ENCODE measurements at regions not wholly inside any gene's neighbourhood (a gene's known extent, or its start where the extent isn't known, plus 50 kb on each side); places are given as distances from the start of the nearest gene placed in this dataset.
"Not testable (repeated sequence)": the region's sequence is repeated elsewhere in the genome, so short reads cannot be mapped to it uniquely, and the experiment has no call there.

DNA sequence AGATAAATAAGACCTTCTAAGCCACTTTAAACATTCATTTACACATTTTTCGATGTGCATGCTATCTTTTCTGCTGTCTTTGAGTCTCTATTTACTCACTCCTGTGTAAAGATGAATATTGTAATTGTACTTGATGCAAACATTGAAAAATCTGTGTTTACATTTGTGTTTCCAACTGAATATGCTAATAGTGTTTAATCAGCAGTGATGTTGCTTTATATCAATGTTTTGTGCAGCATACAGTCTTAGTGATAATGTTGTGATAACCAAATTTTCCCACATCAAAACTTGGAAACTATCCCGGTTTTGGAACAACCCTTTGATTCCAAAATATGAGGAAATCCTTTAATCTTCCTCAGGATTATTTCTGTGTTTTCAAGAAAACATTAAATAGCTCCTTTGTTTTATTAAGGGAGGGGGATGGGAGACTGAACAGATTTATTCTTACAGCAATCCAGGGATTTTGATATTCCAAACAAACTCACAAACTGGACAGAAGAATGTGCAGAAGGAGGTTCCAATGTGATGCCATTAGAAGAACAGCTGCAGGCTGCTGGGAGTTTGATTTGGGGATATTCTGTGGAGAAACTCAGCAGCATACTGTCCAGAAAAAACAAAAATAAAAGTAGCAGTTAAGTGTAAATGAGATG lies 248.0 kb downstream of the S1PR1 start:
- DNase-seq (ENCODE audit: extremely low spot score, unreplicated experiment), result no peak
- TF ChIP-seq, protein P1, sequence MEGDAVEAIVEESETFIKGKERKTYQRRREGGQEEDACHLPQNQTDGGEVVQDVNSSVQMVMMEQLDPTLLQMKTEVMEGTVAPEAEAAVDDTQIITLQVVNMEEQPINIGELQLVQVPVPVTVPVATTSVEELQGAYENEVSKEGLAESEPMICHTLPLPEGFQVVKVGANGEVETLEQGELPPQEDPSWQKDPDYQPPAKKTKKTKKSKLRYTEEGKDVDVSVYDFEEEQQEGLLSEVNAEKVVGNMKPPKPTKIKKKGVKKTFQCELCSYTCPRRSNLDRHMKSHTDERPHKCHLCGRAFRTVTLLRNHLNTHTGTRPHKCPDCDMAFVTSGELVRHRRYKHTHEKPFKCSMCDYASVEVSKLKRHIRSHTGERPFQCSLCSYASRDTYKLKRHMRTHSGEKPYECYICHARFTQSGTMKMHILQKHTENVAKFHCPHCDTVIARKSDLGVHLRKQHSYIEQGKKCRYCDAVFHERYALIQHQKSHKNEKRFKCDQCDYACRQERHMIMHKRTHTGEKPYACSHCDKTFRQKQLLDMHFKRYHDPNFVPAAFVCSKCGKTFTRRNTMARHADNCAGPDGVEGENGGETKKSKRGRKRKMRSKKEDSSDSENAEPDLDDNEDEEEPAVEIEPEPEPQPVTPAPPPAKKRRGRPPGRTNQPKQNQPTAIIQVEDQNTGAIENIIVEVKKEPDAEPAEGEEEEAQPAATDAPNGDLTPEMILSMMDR (conservative IDR thresholded peaks at IDR 0.05), result no peak
- Mint-ChIP-seq H3K4me3 (no peak overlapping the region), H3K9me3 (peaks cover 10% of the 10 kb centered on the region), H3K27ac (no peak overlapping the region), H3K4me1 (ENCODE audit: unreplicated experiment) (peaks cover 6% of the 10 kb centered on the region), H3K27me3 (peaks cover 15% of the 10 kb centered on the region), H3K36me3 (no peaks in the 10 kb centered on the region)

DNA sequence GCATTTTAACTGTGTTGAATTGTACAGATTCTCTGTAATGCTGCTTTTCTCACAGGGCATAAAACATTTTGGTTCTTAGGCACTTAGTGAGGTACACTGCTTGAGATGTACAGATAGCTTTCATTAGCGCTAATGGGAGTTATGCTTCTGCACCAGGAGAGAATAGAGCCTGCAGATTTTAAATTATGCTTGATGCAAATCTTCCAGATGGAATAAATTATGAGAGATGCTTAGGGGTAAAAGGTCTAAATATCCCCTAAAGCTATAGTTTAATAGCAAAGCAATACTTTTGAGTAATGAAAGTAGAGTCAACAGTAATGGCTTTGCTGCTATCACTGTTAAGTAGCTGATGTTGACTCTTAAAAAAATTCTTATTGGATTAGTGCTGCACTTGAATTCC lies 248.9 kb downstream of the S1PR1 start:
- H3K27me3 Mint-ChIP-seq, result peaks cover 6% of the 10 kb centered on the region
- no peak overlapping the region for H3K27ac Mint-ChIP-seq
- no peaks in the 10 kb centered on the region for H3K36me3 Mint-ChIP-seq
- TF ChIP-seq, protein P1 (conservative IDR thresholded peaks at IDR 0.05), result no peak
- no peak for DNase-seq (ENCODE audit: extremely low spot score, unreplicated experiment)
- peaks cover 6% of the 10 kb centered on the region for H3K4me1 Mint-ChIP-seq (ENCODE audit: unreplicated experiment)
- H3K9me3 Mint-ChIP-seq, result peaks cover 15% of the 10 kb centered on the region
- H3K4me3 Mint-ChIP-seq, result no peak overlapping the region

DNA sequence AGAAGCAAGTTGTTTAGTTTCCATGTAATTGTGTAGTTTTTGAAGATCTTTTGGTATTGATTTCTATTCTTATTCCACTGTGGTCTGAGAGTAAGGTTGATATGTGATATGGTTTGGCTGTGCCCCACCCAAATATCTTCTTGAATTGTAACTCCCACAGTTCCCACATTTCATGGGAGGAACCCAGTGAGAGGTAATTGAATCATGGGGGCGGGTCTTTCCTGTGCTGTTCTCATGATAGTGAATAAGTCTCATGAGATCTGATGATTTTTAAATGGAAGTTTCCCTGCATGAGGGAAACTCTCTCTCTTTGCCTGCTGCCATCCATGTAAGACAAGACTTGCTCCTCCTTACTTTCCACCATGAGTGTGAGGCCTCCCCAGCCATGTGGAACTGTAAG lies 255.3 kb downstream of the S1PR1 start:
- DNase-seq (ENCODE audit: extremely low spot score, unreplicated experiment); H3K27ac Mint-ChIP-seq; H3K27me3 Mint-ChIP-seq; H3K36me3 Mint-ChIP-seq; H3K4me1 Mint-ChIP-seq (ENCODE audit: unreplicated experiment); H3K4me3 Mint-ChIP-seq: not testable (repeated sequence)
- peaks cover 15% of the 10 kb centered on the region for H3K9me3 Mint-ChIP-seq

DNA sequence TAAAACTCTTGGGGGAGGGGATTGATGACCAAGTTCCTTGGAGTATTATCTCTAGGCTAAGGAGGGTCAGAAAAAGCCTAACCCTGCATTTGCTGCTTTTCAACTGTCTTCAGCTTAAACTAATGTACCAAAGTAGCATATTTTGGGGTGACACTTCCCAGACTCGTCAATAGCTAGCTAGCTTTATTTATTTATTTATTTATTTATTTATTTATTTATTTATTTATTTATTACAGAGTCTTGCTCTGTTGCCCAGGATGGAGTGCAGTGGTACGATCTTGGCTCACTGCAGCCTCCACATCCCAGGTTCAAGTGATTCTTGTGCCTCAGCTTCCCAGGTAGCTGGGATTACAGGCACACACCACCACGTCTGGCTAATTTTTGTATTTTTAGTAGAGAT lies 257.1 kb downstream of the S1PR1 start:
- H3K27ac Mint-ChIP-seq; DNase-seq (ENCODE audit: extremely low spot score, unreplicated experiment); H3K27me3 Mint-ChIP-seq; H3K4me1 Mint-ChIP-seq (ENCODE audit: unreplicated experiment); H3K36me3 Mint-ChIP-seq; H3K4me3 Mint-ChIP-seq: not testable (repeated sequence)
- H3K9me3 Mint-ChIP-seq, result peaks cover 11% of the 10 kb centered on the region

DNA sequence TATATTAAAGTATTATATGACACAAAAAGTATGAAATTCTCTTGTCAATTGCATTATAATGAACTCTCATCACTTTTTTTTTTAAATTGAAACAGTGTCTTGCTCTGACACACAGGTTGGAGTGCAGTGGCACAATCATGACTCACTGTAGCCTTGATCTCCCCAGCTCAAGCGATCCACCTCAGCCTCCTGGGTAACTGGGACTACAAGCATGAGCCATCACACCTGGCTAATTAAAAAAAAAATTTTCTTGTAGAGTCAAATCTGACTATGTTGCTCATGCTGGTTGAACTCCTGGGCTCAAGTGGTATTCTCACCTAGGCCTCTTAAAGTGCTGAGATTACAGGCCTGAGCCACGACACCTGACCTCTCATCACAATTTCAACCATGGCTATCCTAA lies 259.3 kb downstream of the S1PR1 start:
- no peaks in the 10 kb centered on the region for H3K36me3 Mint-ChIP-seq
- H3K4me3 Mint-ChIP-seq, result no peak overlapping the region
- H3K27ac Mint-ChIP-seq, result no peak overlapping the region
- no peaks in the 10 kb centered on the region for H3K4me1 Mint-ChIP-seq (ENCODE audit: unreplicated experiment)
- DNase-seq (ENCODE audit: extremely low spot score, unreplicated experiment), result no peak
- TF ChIP-seq, protein P1 (conservative IDR thresholded peaks at IDR 0.05), result no peak
- H3K9me3 Mint-ChIP-seq, result no peaks in the 10 kb centered on the region
- no peaks in the 10 kb centered on the region for H3K27me3 Mint-ChIP-seq

DNA sequence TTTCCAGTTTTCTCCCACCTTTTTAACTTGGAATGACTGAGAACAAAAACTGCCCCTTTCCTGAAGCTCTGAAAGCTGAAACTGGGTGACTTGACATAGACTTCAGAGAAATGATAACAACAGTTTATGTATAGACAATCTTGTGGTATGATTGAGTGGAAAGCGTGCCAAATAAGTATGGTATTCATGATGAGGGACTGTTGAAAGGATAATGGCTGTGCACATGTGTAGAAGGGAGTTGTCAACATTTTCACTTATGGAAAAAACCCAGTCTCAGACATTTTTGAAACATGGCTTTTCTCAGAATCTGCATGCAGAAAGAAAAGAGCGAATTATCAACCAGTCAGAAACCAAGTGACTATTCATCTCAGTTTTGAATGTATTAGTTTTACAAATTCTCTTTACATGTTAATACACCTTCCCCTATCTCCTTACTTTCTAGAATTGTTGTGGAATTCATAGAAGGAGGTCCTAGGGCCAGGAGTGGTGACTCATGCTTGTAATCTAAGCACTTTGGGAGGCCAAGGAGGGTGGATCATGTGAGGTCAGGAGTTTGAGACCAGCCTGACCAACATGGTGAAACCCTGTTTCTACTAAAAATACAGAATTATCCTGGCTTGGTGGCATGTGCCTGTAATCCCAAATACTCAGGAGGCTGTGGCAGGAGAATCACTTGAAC lies 261.2 kb downstream of the S1PR1 start:
- DNase-seq (ENCODE audit: extremely low spot score, unreplicated experiment), result no peak
- Mint-ChIP-seq H3K36me3 (no peaks in the 10 kb centered on the region), H3K27me3 (no peaks in the 10 kb centered on the region), H3K27ac (no peak overlapping the region), H3K4me3 (no peak overlapping the region), H3K4me1 (ENCODE audit: unreplicated experiment) (no peaks in the 10 kb centered on the region), H3K9me3 (no peaks in the 10 kb centered on the region)
- TF ChIP-seq, protein P1 (conservative IDR thresholded peaks at IDR 0.05), result no peak

DNA sequence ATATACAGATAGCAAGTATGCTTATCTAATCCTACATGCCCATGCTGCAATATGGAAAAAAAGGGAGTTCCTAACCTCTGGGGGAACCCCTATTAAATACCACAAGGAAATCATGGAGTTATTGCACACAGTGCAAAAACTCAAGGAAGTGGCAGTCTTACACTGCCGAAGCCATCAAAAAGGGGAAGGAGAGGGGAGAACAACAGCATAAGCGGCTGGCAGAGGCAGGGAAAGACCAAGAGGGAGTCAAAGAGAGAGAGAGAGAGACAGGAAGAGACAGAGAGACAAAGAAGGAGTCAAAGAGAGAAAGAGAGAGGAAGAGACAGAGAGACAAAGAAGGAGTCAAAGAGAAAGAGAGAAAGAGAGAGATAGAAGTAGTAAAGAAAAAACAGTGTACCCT lies 267.3 kb downstream of the S1PR1 start:
- not testable (repeated sequence) for H3K36me3 Mint-ChIP-seq; H3K27me3 Mint-ChIP-seq; DNase-seq (ENCODE audit: extremely low spot score, unreplicated experiment); H3K4me3 Mint-ChIP-seq; H3K27ac Mint-ChIP-seq; H3K9me3 Mint-ChIP-seq; H3K4me1 Mint-ChIP-seq (ENCODE audit: unreplicated experiment)

DNA sequence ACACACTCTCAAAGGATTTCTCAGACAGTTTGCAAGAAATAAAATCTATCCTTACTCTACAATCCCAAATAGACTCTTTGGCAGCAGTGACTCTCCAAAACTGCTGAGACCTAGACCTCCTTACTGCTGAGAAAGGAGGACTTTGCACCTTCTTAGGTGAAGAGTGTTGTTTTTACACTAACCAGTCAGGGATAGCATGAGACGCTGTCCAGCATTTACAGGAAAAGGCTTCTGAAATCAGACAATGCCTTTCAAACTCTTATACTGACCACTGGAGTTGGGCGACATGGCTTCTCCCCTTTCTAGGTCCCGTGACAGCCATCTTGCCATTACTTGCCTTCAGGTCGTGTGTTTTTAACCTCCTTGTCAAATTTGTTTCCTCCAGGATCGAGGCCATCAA lies 268.4 kb downstream of the S1PR1 start:
- H3K27ac Mint-ChIP-seq; H3K4me3 Mint-ChIP-seq; H3K27me3 Mint-ChIP-seq; DNase-seq (ENCODE audit: extremely low spot score, unreplicated experiment); H3K9me3 Mint-ChIP-seq; H3K4me1 Mint-ChIP-seq (ENCODE audit: unreplicated experiment); H3K36me3 Mint-ChIP-seq: not testable (repeated sequence)
